GM12878 (cell line): ENCODE measurements at regions not wholly inside any gene's neighbourhood (a gene's known extent, or its start where the extent isn't known, plus 50 kb on each side); places are given as distances from the start of the nearest gene placed in this dataset.

Source experiments
- ATAC-seq: fragments of 200-7000 bp; cut with Tn5 transposase; 3 replicates; pipeline ENCODE4 v1.9.1; 2020; ENCODE audit warnings: mild to moderate bottlenecking, moderate library complexity
- BruUV-seq: library from RNA; stranded (reverse); fragments of 400-500 nt; replicated peaks from 2 replicates; lab custom pipeline; 2021; lab: Mats Ljungman, UMichigan
- CTCF ChIA-PET: fragments of 300-600 bp; sonication (Branson Sonifier 250); formaldehyde crosslinking; extraction: SDS; loops from one replicate; lab custom pipeline; 2021; ENCODE audit warnings: inconsistent platforms; lab: Yijun Ruan, JAX
- POLR2A ChIA-PET: fragments of 350-600 bp; formaldehyde crosslinking; extraction: SDS; loops from one replicate; lab custom pipeline; 2021; ENCODE audit warnings: inconsistent platforms; lab: Charles Lee
- RAD21 ChIA-PET: fragments of 300-600 bp; sonication (Branson Sonifier 250); formaldehyde crosslinking; loops from one replicate; lab custom pipeline; 2023; ENCODE audit warnings: antibody characterized with exemption; ENCODE audit not compliant: unreplicated experiment; lab: Charles Lee
- SMC1A ChIA-PET: fragments of 300-600 bp; sonication (Branson Sonifier 250); formaldehyde crosslinking; loops from one replicate; lab custom pipeline; 2023; ENCODE audit not compliant: unreplicated experiment, uncharacterized antibody; lab: Charles Lee
- DNase-seq: peaks from one replicate; pipeline ENCODE4 v3.0.0-alpha.2; 2011; ENCODE audit warnings: low read depth, low spot score
- FAIRE-seq: peaks from 3 replicates; lab custom pipeline; 2011; peaks lifted over from hg19 to GRCh38; lab: Jason Lieb, UNC
- H2AFZ ChIP-seq: 2 replicates; pipeline ENCODE4 v1.6.0; 2011; ENCODE audit warnings: low read depth, low read length, control low read depth; ENCODE audit not compliant: control insufficient read depth
- H3K27ac ChIP-seq: 2 replicates; pipeline ENCODE4 v1.5.1; 2011; ENCODE audit warnings: control low read depth; ENCODE audit not compliant: control insufficient read depth, insufficient read depth
- H3K27me3 ChIP-seq, 2 experiments: replicated peaks in 1 of 2; 2 replicates each; pipeline versions ENCODE4 v1.6.0 to v1.6.1; 2011; ENCODE audit warnings: low read length in 1 of 2; ENCODE audit not compliant: control insufficient read depth in 2 of 2, insufficient read depth in 2 of 2
- H3K36me3 ChIP-seq, 2 experiments: 2 replicates each; pipeline ENCODE4 v1.5.1; 2011; ENCODE audit warnings: low read length in 1 of 2; ENCODE audit not compliant: control insufficient read depth in 2 of 2, insufficient read depth in 2 of 2
- H3K4me1 ChIP-seq: 2 replicates; pipeline ENCODE4 v1.6.1; 2011; ENCODE audit warnings: mild to moderate bottlenecking, low read length, moderate library complexity, mixed read lengths; ENCODE audit not compliant: control insufficient read depth, insufficient read depth
- H3K4me2 ChIP-seq: 2 replicates; pipeline ENCODE4 v1.6.0; 2011; ENCODE audit warnings: control low read depth; ENCODE audit not compliant: control insufficient read depth, insufficient read depth
- H3K4me3 ChIP-seq: fragments of 200-600 bp; sonication (generic); 2 replicates; pipeline ENCODE4 v1.5.1; 2016
- H3K79me2 ChIP-seq: 2 replicates; pipeline ENCODE4 v1.6.0; 2011; ENCODE audit warnings: low read length; ENCODE audit not compliant: control insufficient read depth, insufficient read depth
- H3K9ac ChIP-seq: 2 replicates; pipeline ENCODE4 v1.8.0; 2011; ENCODE audit warnings: low read length, control low read depth, mixed read lengths; ENCODE audit not compliant: control insufficient read depth, insufficient read depth
- H3K9me3 ChIP-seq: replicated peaks from 3 replicates; pipeline ENCODE4 v1.5.1; 2011; ENCODE audit warnings: mild to moderate bottlenecking, low read length; ENCODE audit not compliant: control insufficient read depth, insufficient read depth
- H4K20me1 ChIP-seq: 2 replicates; pipeline ENCODE4 v1.6.0; 2011; ENCODE audit not compliant: control insufficient read depth, insufficient read depth
- BCL3 ChIP-seq: IDR thresholded peaks from 2 replicates; pipeline ENCODE4 v1.6.1; 2011; ENCODE audit warnings: borderline replicate concordance, low read depth, mild to moderate bottlenecking, moderate library complexity, low read length; ENCODE audit not compliant: insufficient read depth, poor library complexity, severe bottlenecking
- EZH2 ChIP-seq: IDR thresholded peaks from 2 replicates; pipeline ENCODE4 v1.6.1; 2012; ENCODE audit warnings: low read depth, mild to moderate bottlenecking, control low read depth, inconsistent platforms, low read length, borderline replicate concordance; ENCODE audit not compliant: control insufficient read depth
- IKZF2 ChIP-seq, 2 experiments: fragments of 450-650 bp; IDR thresholded peaks; 2 replicates each; pipeline ENCODE4 v1.6.1; 2017; ENCODE audit warnings: mild to moderate bottlenecking in 2 of 2, moderate library complexity in 2 of 2
- IRF4 ChIP-seq: IDR thresholded peaks from 2 replicates; pipeline ENCODE4 v1.6.1; 2011; ENCODE audit warnings: low read depth, low read length
- NFIC ChIP-seq: IDR thresholded peaks from 2 replicates; pipeline ENCODE4 v1.6.1; 2012; ENCODE audit warnings: low read depth, mild to moderate bottlenecking, inconsistent platforms, low read length, moderate library complexity
- POU2F2 ChIP-seq: IDR thresholded peaks from 3 replicates; pipeline ENCODE4 v1.6.1; 2011; ENCODE audit warnings: low read depth, mild to moderate bottlenecking, low read length, borderline replicate concordance
- RAD21 ChIP-seq: IDR thresholded peaks from 2 replicates; pipeline ENCODE4 v1.6.1; 2011; ENCODE audit warnings: mild to moderate bottlenecking, low read depth, low read length, moderate library complexity; ENCODE audit not compliant: insufficient read depth
- SIX5 ChIP-seq: IDR thresholded peaks from 2 replicates; pipeline ENCODE4 v1.6.1; 2011; ENCODE audit warnings: mild to moderate bottlenecking, low read depth, low read length, moderate library complexity; ENCODE audit not compliant: severe bottlenecking
- SREBF1 ChIP-seq: IDR thresholded peaks from 2 replicates; pipeline ENCODE4 v1.6.1; 2012; ENCODE audit warnings: mild to moderate bottlenecking, low read length
- YY1 ChIP-seq: IDR thresholded peaks from 2 replicates; pipeline ENCODE4 v1.6.1; 2011; ENCODE audit warnings: low read depth, mild to moderate bottlenecking, low read length
- ZBTB11 ChIP-seq: fragments of 450-650 bp; formaldehyde crosslinking; IDR thresholded peaks from 2 replicates; pipeline ENCODE4 v1.5.0; 2022; ENCODE audit warnings: mild to moderate bottlenecking, missing genetic modification characterization
- WGBS: methylation state at CpG from one replicate; pipeline ENCODE4 v1.1.6; 2016; ENCODE audit warnings: low lambda C conversion rate; ENCODE audit not compliant: insufficient replicate concordance, insufficient coverage; ENCODE audit errors: missing lambda C conversion rate; 5-methylcytosine and 5-hydroxymethylcytosine counted together
- in situ Hi-C: fragments of 300-500 bp; cut with MboI; formaldehyde crosslinking; loops from 9 replicates; pipeline ENCODE4 v1.14.3; 2018; ENCODE audit warnings: mixed read lengths
- intact Hi-C: fragments of 100-400 bp; cut with micrococcal nuclease; formaldehyde crosslinking; loops from one replicate; pipeline ENCODE4 v1.14.2; 2022; ENCODE audit not compliant: unreplicated experiment
- TF ChIP-seq, protein P1 (sequence below): IDR thresholded peaks from 2 replicates; pipeline ENCODE4 v1.6.1; 2012; ENCODE audit warnings: low read depth, low read length, improper control_type of control experiment

- no peaks in the 10 kb centered on the region for H3K36me3 ChIP-seq
- no peaks in the 10 kb centered on the region for H3K27me3 ChIP-seq
- H3K4me3 ChIP-seq = no peak overlapping the region
- intact Hi-C loops = no loop called here
- no peak for FAIRE-seq
- SMC1A ChIA-PET = no interaction called here
- no peaks in the 10 kb centered on the region for H3K9me3 ChIP-seq
- H3K4me1 ChIP-seq = no peaks in the 10 kb centered on the region
- no peaks in the 10 kb centered on the region for H3K79me2 ChIP-seq
- CTCF ChIA-PET = no interaction called here
- no peak overlapping the region for H3K4me2 ChIP-seq
- no peak for DNase-seq
- no peak overlapping the region for H3K27ac ChIP-seq
- ATAC-seq = no peak
- TF ChIP-seq RAD21 = no peak
- TF ChIP-seq, protein P1, sequence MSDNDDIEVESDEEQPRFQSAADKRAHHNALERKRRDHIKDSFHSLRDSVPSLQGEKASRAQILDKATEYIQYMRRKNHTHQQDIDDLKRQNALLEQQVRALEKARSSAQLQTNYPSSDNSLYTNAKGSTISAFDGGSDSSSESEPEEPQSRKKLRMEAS = no peak
- no peak for TF ChIP-seq POU2F2
- no peak for TF ChIP-seq NFIC
- TF ChIP-seq IKZF2 (IDR thresholded peaks at IDR 0.05) = no peak
- no peak for TF ChIP-seq IRF4
- no peak for TF ChIP-seq EZH2
- TF ChIP-seq SIX5 = no peak
- BruUV-seq = no TSS peak
- in situ Hi-C loops = no loop called here
- H3K9ac ChIP-seq = no peak overlapping the region
- WGBS = 25% methylated on average over 3 of the region's 3 CpGs
- RAD21 ChIA-PET = no interaction called here
- H4K20me1 ChIP-seq = no peaks in the 10 kb centered on the region
- no peak overlapping the region for H2AFZ ChIP-seq
- POLR2A ChIA-PET = no interaction called here
Measured at GRCh38 chr7:16167526-16167925, 253.8 kb downstream of the CRPPA start.

DNA sequence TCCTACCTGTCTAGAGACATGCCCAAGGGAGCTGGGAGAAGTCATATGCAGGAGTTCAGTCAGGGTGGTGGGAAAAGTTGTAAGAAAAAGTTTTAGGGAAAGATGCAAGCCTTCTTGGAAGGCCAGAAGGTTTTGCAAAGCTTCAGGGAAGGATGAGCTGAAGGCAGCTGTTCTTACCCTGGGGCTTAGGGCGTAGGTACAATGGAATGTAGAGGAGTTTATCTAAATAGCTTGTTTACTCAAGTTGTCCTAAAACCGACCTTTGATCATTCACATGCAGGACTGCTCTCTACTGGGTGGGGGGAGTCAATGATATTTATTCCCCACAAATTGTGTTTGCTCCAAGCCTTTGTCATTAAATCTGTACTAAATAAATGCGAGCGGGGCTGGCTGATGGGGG, 277.0 kb downstream of the CRPPA start:
- BruUV-seq = no TSS peak
- H3K4me1 ChIP-seq = no peaks in the 10 kb centered on the region
- ChIA-PET CTCF (no interaction called here), RAD21 (no interaction called here), SMC1A (no interaction called here), POLR2A (interaction anchor here (0.6 kb wide), 1 partner anchor 290 kb away, joined by 7 read pairs; no protein-coding TSS in a partner anchor)
- DNase-seq = no peak
- intact Hi-C loops = no loop called here
- H3K4me3 ChIP-seq = no peak overlapping the region
- H3K27ac ChIP-seq = no peak overlapping the region
- in situ Hi-C loops = no loop called here
- H3K4me2 ChIP-seq = no peak overlapping the region
- H3K27me3 ChIP-seq = no peaks in the 10 kb centered on the region
- ATAC-seq = no peak
- 11% methylated on average over 4 of the region's 4 CpGs for WGBS
- no peak overlapping the region for H3K9ac ChIP-seq
- no peaks in the 10 kb centered on the region for H4K20me1 ChIP-seq
- H2AFZ ChIP-seq = no peak overlapping the region
- no peaks in the 10 kb centered on the region for H3K9me3 ChIP-seq
- FAIRE-seq = no peak
- H3K79me2 ChIP-seq = no peaks in the 10 kb centered on the region
- H3K36me3 ChIP-seq = no peaks in the 10 kb centered on the region
- no peak for TF ChIP-seq SREBF1
- no peak for TF ChIP-seq YY1
- TF ChIP-seq ZBTB11 (CRISPR knock-in tag) = no peak
- no peak for TF ChIP-seq BCL3
